Thymus (tissue), 11 donors: ENCODE measurements at regions not wholly inside any gene's neighbourhood (a gene's known extent, or its start where the extent isn't known, plus 50 kb on each side); places are given as distances from the start of the nearest gene placed in this dataset.
"Not testable (repeated sequence)": the region's sequence is repeated elsewhere in the genome, so short reads cannot be mapped to it uniquely, and the experiment has no call there.

Source experiments
- DNase-seq, 9 donors: peaks; one replicate each; pipeline ENCODE4 v3.0.0-alpha.2; 2013; ENCODE audit warnings: low spot score in 9 of 9, low read depth in 6 of 9, missing footprints in 1 of 9
- H3K27ac ChIP-seq, 2 donors: one replicate each; pipeline ENCODE4 v1.5.1; 2013; ENCODE audit warnings: control low read depth in 1 of 2, low read depth in 1 of 2, low read length in 1 of 2, mild to moderate bottlenecking in 1 of 2, moderate library complexity in 1 of 2
- H3K27me3 ChIP-seq, 2 donors: one replicate each; pipeline ENCODE4 v1.5.1; 2013; ENCODE audit warnings: low read length in 1 of 2; ENCODE audit not compliant: control insufficient read depth in 2 of 2, insufficient read depth in 1 of 2
- H3K36me3 ChIP-seq, 2 donors: one replicate each; pipeline ENCODE4 v1.5.1; 2013; ENCODE audit warnings: low read length in 1 of 2, mild to moderate bottlenecking in 1 of 2, moderate library complexity in 1 of 2; ENCODE audit not compliant: control insufficient read depth in 2 of 2, insufficient read depth in 2 of 2
- H3K4me1 ChIP-seq, 2 donors: one replicate each; pipeline ENCODE4 v1.5.1; 2013; ENCODE audit warnings: low read length in 2 of 2; ENCODE audit not compliant: control insufficient read depth in 2 of 2, insufficient read depth in 2 of 2
- H3K4me3 ChIP-seq, 2 donors: one replicate each; pipeline ENCODE4 v1.5.1; 2013; ENCODE audit warnings: low read length in 2 of 2, control low read depth in 1 of 2, mild to moderate bottlenecking in 1 of 2
- H3K9me3 ChIP-seq, 2 donors: one replicate each; pipeline ENCODE4 v1.5.1; 2013; ENCODE audit warnings: low read length in 1 of 2, mild to moderate bottlenecking in 1 of 2; ENCODE audit not compliant: control insufficient read depth in 2 of 2, insufficient read depth in 1 of 2
- WGBS: extraction: QIAGEN DNeasy Blood & Tissue Kit; methylation state at CpG from one replicate; pipeline ENCODE4 v1.1.7; 2013; 5-methylcytosine and 5-hydroxymethylcytosine counted together
- donor health status: healthy.

GRCh38 chr12:46661110-46661845, 164.5 kb downstream of the SLC38A4 start:
- peaks cover 4 to 5% of the 10 kb centered on the region in 2 donors for H3K4me1 ChIP-seq
- DNase-seq: peak in 6 of 9 donors; percentile 17 to 69 (median 28)

DNA sequence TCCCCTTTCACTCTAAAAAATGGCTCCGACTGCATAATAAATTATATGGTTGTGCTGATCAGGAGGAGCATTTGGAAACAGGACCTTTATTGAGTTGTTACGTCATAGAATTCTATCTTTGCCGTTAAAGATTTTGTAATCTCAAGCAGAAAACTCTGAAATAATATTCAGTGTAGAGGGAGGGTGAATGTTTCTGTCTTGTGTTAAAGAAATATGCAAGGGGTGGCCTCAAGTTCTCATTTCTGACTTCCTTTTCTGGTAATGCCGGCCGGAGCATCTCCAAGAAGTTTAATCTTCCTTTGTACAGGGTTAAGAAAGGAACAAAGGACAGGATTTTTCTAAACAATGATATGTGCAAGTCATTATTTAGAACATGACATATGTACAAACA, 165.1 kb downstream of the SLC38A4 start:
- no peak overlapping the region for H3K27ac ChIP-seq
- H3K36me3 ChIP-seq: no peaks in the 10 kb centered on the region
- H3K4me1 ChIP-seq: peaks cover 4 to 5% of the 10 kb centered on the region in 2 donors
- no peaks in the 10 kb centered on the region for H3K9me3 ChIP-seq
- H3K4me3 ChIP-seq: no peak overlapping the region
- H3K27me3 ChIP-seq: no peaks in the 10 kb centered on the region
- 45% methylated on average over 5 of the region's 5 CpGs for WGBS
- DNase-seq: no peak

More at GRCh38 chr12:46661110-46661845, 164.5 kb downstream of the SLC38A4 start:
- 68% methylated on average over 2 of the region's 2 CpGs for WGBS
- Histone ChIP-seq H3K36me3 (no peaks in the 10 kb centered on the region), H3K9me3 (no peaks in the 10 kb centered on the region), H3K4me3 (no peak overlapping the region), H3K27me3 (no peaks in the 10 kb centered on the region), H3K27ac (no peak overlapping the region)

DNA sequence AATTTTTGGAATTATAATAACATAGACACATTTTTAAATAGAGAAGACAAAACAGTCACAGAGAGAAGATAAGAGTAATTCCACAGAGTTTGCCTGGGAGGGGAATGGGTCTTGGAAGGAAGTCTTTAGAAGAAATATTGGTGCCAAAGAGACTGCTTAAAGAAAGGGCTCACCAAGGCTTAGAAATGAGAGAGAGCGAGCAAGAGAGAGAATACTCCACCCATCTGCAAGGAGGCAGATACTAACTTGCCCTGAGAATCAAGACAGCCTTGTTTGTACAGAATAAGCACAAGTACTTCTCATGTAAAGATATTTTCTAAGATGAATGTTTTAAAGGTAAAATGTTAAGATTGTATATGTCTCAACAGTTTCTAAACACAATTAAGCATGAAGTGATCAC, 165.5 kb downstream of the SLC38A4 start:
- Histone ChIP-seq H3K27me3 (no peaks in the 10 kb centered on the region), H3K4me3 (no peak overlapping the region), H3K4me1 (peaks cover 4 to 5% of the 10 kb centered on the region in 2 donors), H3K27ac (peak overlapping the region; percentile 28 to 53), H3K36me3 (no peaks in the 10 kb centered on the region), H3K9me3 (no peaks in the 10 kb centered on the region)
- 90% methylated on average over 1 of the region's 1 CpG for WGBS
- DNase-seq: no peak

DNA sequence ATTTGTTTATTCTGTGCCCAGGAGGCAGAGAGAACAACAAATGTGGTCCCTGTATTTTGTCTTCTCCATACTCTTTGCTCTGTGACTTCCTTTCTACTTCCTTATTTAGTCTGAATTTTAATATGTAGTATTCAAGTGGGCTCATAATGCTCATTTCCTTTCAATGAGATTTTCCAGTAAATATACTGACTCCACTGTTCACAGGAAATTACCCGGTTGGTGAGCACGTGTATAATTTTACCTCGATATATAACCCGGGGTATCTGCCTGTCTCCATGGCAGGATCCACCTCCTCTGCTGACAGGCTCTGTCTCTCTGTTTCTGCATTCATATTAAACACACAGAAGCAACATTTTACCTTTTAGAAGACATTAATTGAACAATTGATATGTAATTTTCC, 166.0 kb downstream of the SLC38A4 start:
- H3K36me3 ChIP-seq: no peaks in the 10 kb centered on the region
- H3K9me3 ChIP-seq: no peaks in the 10 kb centered on the region
- peaks cover 4 to 5% of the 10 kb centered on the region in 2 donors for H3K4me1 ChIP-seq
- 4% methylated on average over 4 of the region's 4 CpGs for WGBS
- peak in 1 of 9 donors; percentile 17 for DNase-seq
- no peaks in the 10 kb centered on the region for H3K27me3 ChIP-seq
- no peak overlapping the region for H3K4me3 ChIP-seq
- no peak overlapping the region for H3K27ac ChIP-seq

- 94% methylated on average over 10 of the region's 10 CpGs for WGBS
- no peaks in the 10 kb centered on the region for H3K27me3 ChIP-seq
- peaks cover 4 to 5% of the 10 kb centered on the region in 2 donors for H3K4me1 ChIP-seq
- no peak overlapping the region for H3K27ac ChIP-seq
- no peaks in the 10 kb centered on the region for H3K9me3 ChIP-seq
- no peak overlapping the region for H3K4me3 ChIP-seq
- DNase-seq: no peak
- H3K36me3 ChIP-seq: no peaks in the 10 kb centered on the region
These were observed 166.7 kb downstream of the SLC38A4 start for GRCh38 chr12:46659032-46659650.

GRCh38 chr12:46657453-46658411, 168.1 kb downstream of the SLC38A4 start:
- Histone ChIP-seq H3K9me3 (no peaks in the 10 kb centered on the region), H3K27me3 (no peaks in the 10 kb centered on the region), H3K4me3 (no peak overlapping the region), H3K4me1 (peaks cover 4 to 5% of the 10 kb centered on the region in 2 donors), H3K36me3 (no peaks in the 10 kb centered on the region), H3K27ac (no peak overlapping the region)
- 93% methylated on average over 4 of the region's 4 CpGs for WGBS
- no peak for DNase-seq

DNA sequence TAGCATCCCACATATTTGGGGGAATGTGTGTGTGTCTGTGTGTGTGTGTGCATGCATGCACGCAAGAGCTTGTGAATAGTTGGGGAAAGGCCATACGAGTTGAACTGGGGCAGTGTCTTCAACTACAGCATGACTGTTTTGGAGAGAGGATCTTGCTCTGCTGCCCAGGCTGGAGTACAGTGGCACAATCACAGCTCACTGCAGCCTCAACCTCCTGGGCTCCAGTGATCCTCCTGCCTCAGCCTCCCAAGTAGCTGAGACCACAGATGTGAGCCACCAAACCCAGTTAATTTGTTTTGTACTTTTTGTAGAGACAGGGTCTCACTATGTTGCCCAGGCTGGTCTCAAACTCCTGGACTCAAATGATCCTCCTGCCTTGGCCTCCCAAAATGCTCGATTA, 169.8 kb downstream of the SLC38A4 start:
- H3K27me3 ChIP-seq, H3K4me1 ChIP-seq, H3K36me3 ChIP-seq, DNase-seq, H3K4me3 ChIP-seq, H3K27ac ChIP-seq, H3K9me3 ChIP-seq: not testable (repeated sequence)
- 98% methylated on average over 3 of the region's 3 CpGs for WGBS

DNA sequence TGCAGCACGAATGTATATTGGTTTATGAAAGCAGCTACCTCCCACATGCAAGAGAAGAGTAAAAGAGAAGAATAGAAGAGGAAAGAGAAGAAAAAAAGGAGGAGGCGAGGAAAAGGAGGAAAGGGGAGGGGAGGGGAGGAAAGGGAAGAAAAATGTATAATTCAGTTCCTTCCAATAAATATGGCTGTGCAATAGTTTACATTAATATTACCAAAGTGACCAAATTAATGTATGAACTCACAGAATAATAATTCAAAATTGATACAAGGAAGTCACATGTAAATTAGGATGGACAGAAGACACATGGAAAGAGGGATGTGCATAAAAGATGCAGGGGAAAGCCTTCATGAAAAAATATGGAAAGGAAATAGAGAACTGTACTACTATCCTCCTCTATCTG, 172.5 kb downstream of the SLC38A4 start:
- no peaks in the 10 kb centered on the region for H3K27me3 ChIP-seq
- H3K27ac ChIP-seq: no peak overlapping the region
- 93% methylated on average over 2 of the region's 2 CpGs for WGBS
- no peak overlapping the region for H3K4me3 ChIP-seq
- no peaks in the 10 kb centered on the region for H3K4me1 ChIP-seq
- H3K9me3 ChIP-seq: no peaks in the 10 kb centered on the region
- H3K36me3 ChIP-seq: no peaks in the 10 kb centered on the region
- DNase-seq: no peak

GRCh38 chr12:46652692-46653091, 173.1 kb downstream of the SLC38A4 start:
- Histone ChIP-seq H3K4me1 (no peaks in the 10 kb centered on the region), H3K27ac (no peak overlapping the region), H3K9me3 (peaks cover 0 to 4% of the 10 kb centered on the region in 2 donors), H3K4me3 (no peak overlapping the region), H3K36me3 (no peaks in the 10 kb centered on the region), H3K27me3 (no peaks in the 10 kb centered on the region)
- no peak for DNase-seq
